GM12878 (cell line): ENCODE measurements at regions not wholly inside any gene's neighbourhood (a gene's known extent, or its start where the extent isn't known, plus 50 kb on each side); places are given as distances from the start of the nearest gene placed in this dataset.

Experiments used
- ATAC-seq: fragments of 200-7000 bp; cut with Tn5 transposase; 3 replicates; pipeline ENCODE4 v1.9.1; 2020; ENCODE audit warnings: mild to moderate bottlenecking, moderate library complexity
- BruUV-seq: library from RNA; stranded (reverse); fragments of 400-500 nt; replicated peaks from 2 replicates; lab custom pipeline; 2021; lab: Mats Ljungman, UMichigan
- CTCF ChIA-PET: fragments of 300-600 bp; sonication (Branson Sonifier 250); formaldehyde crosslinking; extraction: SDS; loops from one replicate; lab custom pipeline; 2021; ENCODE audit warnings: inconsistent platforms; lab: Yijun Ruan, JAX
- POLR2A ChIA-PET: fragments of 350-600 bp; formaldehyde crosslinking; extraction: SDS; loops from one replicate; lab custom pipeline; 2021; ENCODE audit warnings: inconsistent platforms; lab: Charles Lee
- RAD21 ChIA-PET: fragments of 300-600 bp; sonication (Branson Sonifier 250); formaldehyde crosslinking; loops from one replicate; lab custom pipeline; 2023; ENCODE audit warnings: antibody characterized with exemption; ENCODE audit not compliant: unreplicated experiment; lab: Charles Lee
- SMC1A ChIA-PET: fragments of 300-600 bp; sonication (Branson Sonifier 250); formaldehyde crosslinking; loops from one replicate; lab custom pipeline; 2023; ENCODE audit not compliant: unreplicated experiment, uncharacterized antibody; lab: Charles Lee
- DNase-seq: peaks from one replicate; pipeline ENCODE4 v3.0.0-alpha.2; 2011; ENCODE audit warnings: low read depth, low spot score
- FAIRE-seq: peaks from 3 replicates; lab custom pipeline; 2011; peaks lifted over from hg19 to GRCh38; lab: Jason Lieb, UNC
- H2AFZ ChIP-seq: 2 replicates; pipeline ENCODE4 v1.6.0; 2011; ENCODE audit warnings: low read depth, low read length, control low read depth; ENCODE audit not compliant: control insufficient read depth
- H3K27ac ChIP-seq: 2 replicates; pipeline ENCODE4 v1.5.1; 2011; ENCODE audit warnings: control low read depth; ENCODE audit not compliant: control insufficient read depth, insufficient read depth
- H3K27me3 ChIP-seq, 2 experiments: replicated peaks in 1 of 2; 2 replicates each; pipeline versions ENCODE4 v1.6.0 to v1.6.1; 2011; ENCODE audit warnings: low read length in 1 of 2; ENCODE audit not compliant: control insufficient read depth in 2 of 2, insufficient read depth in 2 of 2
- H3K36me3 ChIP-seq, 2 experiments: 2 replicates each; pipeline ENCODE4 v1.5.1; 2011; ENCODE audit warnings: low read length in 1 of 2; ENCODE audit not compliant: control insufficient read depth in 2 of 2, insufficient read depth in 2 of 2
- H3K4me1 ChIP-seq: 2 replicates; pipeline ENCODE4 v1.6.1; 2011; ENCODE audit warnings: mild to moderate bottlenecking, low read length, moderate library complexity, mixed read lengths; ENCODE audit not compliant: control insufficient read depth, insufficient read depth
- H3K4me2 ChIP-seq: 2 replicates; pipeline ENCODE4 v1.6.0; 2011; ENCODE audit warnings: control low read depth; ENCODE audit not compliant: control insufficient read depth, insufficient read depth
- H3K4me3 ChIP-seq: fragments of 200-600 bp; sonication (generic); 2 replicates; pipeline ENCODE4 v1.5.1; 2016
- H3K79me2 ChIP-seq: 2 replicates; pipeline ENCODE4 v1.6.0; 2011; ENCODE audit warnings: low read length; ENCODE audit not compliant: control insufficient read depth, insufficient read depth
- H3K9ac ChIP-seq: 2 replicates; pipeline ENCODE4 v1.8.0; 2011; ENCODE audit warnings: low read length, control low read depth, mixed read lengths; ENCODE audit not compliant: control insufficient read depth, insufficient read depth
- H3K9me3 ChIP-seq: replicated peaks from 3 replicates; pipeline ENCODE4 v1.5.1; 2011; ENCODE audit warnings: mild to moderate bottlenecking, low read length; ENCODE audit not compliant: control insufficient read depth, insufficient read depth
- H4K20me1 ChIP-seq: 2 replicates; pipeline ENCODE4 v1.6.0; 2011; ENCODE audit not compliant: control insufficient read depth, insufficient read depth
- FOS ChIP-seq: IDR thresholded peaks from 3 replicates; pipeline ENCODE4 v1.6.1; 2011; ENCODE audit warnings: borderline replicate concordance; ENCODE audit not compliant: insufficient read length; ENCODE audit errors: extremely low read depth
- RAD51 ChIP-seq: fragments of 450-650 bp; IDR thresholded peaks from 2 replicates; pipeline ENCODE4 v1.6.1; 2016; ENCODE audit warnings: moderate library complexity, mild to moderate bottlenecking, inconsistent platforms
- WGBS: methylation state at CpG from one replicate; pipeline ENCODE4 v1.1.6; 2016; ENCODE audit warnings: low lambda C conversion rate; ENCODE audit not compliant: insufficient replicate concordance, insufficient coverage; ENCODE audit errors: missing lambda C conversion rate; 5-methylcytosine and 5-hydroxymethylcytosine counted together
- in situ Hi-C: fragments of 300-500 bp; cut with MboI; formaldehyde crosslinking; loops from 9 replicates; pipeline ENCODE4 v1.14.3; 2018; ENCODE audit warnings: mixed read lengths
- intact Hi-C: fragments of 100-400 bp; cut with micrococcal nuclease; formaldehyde crosslinking; loops from one replicate; pipeline ENCODE4 v1.14.2; 2022; ENCODE audit not compliant: unreplicated experiment
- TF ChIP-seq, protein P1 (sequence below): fragments of 450-650 bp; formaldehyde crosslinking; IDR thresholded peaks from 2 replicates; pipeline ENCODE4 v1.4.0; 2022; ENCODE audit warnings: mild to moderate bottlenecking, moderate library complexity

DNA sequence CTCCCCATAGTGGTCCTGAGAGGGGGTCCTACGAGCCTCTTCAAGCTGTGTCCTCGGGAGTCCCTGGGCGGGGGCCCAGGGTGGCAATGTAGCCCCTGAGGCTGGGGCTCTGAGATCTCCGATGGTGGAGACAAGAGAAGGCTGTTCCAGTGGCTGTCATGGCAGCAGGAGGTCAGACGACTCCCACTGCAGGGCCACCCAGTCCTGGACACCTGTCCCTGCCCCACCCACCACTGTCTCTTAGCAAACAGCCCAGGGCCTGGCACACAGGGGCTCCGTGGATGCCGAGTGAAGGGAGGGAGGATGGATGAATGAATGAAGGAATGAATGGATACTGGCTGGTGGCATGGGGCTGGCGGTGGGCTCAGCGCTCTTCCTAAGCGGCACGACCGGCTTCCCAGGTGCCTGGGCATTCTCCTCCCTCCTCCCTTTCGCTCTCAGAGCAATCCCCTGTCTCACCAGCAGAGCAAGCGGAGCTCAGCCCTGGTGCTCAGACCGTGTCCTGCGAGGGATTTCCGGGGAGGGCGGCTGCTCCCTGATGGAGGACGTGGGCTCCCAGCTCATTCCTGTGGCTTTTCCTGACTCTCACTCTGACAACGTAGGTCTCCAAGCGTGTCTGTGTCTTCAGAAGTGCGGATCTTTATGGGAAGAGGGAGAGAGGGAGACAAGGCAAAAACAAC lies 1272.6 kb downstream of the BRD1 start (continued):
- TF ChIP-seq, protein P1, sequence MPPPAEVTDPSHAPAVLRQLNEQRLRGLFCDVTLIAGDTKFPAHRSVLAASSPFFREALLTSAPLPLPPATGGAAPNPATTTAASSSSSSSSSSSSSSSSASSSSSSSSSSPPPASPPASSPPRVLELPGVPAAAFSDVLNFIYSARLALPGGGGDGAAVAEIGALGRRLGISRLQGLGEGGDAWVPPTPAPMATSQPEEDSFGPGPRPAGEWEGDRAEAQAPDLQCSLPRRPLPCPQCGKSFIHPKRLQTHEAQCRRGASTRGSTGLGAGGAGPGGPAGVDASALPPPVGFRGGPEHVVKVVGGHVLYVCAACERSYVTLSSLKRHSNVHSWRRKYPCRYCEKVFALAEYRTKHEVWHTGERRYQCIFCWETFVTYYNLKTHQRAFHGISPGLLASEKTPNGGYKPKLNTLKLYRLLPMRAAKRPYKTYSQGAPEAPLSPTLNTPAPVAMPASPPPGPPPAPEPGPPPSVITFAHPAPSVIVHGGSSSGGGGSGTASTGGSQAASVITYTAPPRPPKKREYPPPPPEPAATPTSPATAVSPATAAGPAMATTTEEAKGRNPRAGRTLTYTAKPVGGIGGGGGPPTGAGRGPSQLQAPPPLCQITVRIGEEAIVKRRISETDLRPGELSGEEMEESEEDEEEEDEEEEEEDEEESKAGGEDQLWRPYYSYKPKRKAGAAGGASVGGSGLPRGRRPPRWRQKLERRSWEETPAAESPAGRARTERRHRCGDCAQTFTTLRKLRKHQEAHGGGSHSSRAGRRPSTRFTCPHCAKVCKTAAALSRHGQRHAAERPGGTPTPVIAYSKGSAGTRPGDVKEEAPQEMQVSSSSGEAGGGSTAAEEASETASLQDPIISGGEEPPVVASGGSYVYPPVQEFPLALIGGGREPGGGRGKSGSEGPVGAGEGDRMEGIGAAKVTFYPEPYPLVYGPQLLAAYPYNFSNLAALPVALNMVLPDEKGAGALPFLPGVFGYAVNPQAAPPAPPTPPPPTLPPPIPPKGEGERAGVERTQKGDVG (CRISPR knock-in tag) = no peak
- TF ChIP-seq RAD51 = no peak
- TF ChIP-seq, all 136 proteins: peak for 0

DNA sequence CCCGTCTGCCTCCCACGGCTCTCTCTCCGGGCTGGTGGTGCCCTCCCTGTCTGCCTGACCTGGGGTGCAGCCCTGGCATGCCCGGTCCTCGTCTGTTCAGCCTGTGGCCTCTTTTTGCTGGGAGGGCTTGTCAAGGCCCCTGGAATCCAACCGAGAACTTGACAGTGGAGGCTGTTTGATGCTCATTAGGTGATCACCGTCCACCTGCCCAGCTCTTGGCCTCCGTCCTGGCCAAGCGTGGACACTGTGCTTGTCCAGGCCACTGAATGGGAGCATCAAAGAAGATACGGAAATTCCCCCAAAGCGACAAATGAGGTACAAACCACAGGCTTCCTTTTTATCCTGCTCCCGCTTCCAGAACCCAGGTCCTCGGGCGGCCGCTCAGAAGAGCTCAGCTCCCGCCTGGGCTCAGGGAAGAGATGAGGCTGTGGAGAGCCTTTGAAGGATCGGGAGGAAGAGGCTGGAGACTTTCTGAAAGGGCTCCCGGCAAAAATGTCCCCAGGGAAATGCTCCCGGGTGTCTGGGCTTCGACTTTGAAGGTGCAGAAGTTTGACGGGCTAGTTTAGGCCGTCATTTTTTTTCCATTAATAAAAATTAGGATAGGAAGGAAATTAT lies 1273.9 kb downstream of the BRD1 start:
- WGBS = 46% methylated on average over 22 of the region's 22 CpGs
- H4K20me1 ChIP-seq = no peaks in the 10 kb centered on the region
- H2AFZ ChIP-seq = no peak overlapping the region
- ATAC-seq (no peak), FAIRE-seq (no peak), DNase-seq (no peak)
- POLR2A ChIA-PET = no interaction called here
- no peaks in the 10 kb centered on the region for H3K36me3 ChIP-seq
- TF ChIP-seq FOS = no peak
- RAD21 ChIA-PET = no interaction called here
- in situ Hi-C loops = no loop called here
- H3K9me3 ChIP-seq = peaks cover 2% of the 10 kb centered on the region; the same call in 1 of the 3 replicates
- SMC1A ChIA-PET = no interaction called here
- intact Hi-C loops = no loop called here
- H3K9ac ChIP-seq = no peak overlapping the region
- no peak overlapping the region for H3K4me3 ChIP-seq
- BruUV-seq = no TSS peak
- no peaks in the 10 kb centered on the region for H3K27me3 ChIP-seq
- H3K4me2 ChIP-seq = no peak overlapping the region
- no peak overlapping the region for H3K27ac ChIP-seq
- no peaks in the 10 kb centered on the region for H3K4me1 ChIP-seq
- no peaks in the 10 kb centered on the region for H3K79me2 ChIP-seq
- CTCF ChIA-PET = no interaction called here
